ENCODE measurements at regions not wholly inside any gene's neighbourhood (a gene's known extent, or its start where the extent isn't known, plus 50 kb on each side); places are given as distances from the start of the nearest gene placed in this dataset.

DNA sequence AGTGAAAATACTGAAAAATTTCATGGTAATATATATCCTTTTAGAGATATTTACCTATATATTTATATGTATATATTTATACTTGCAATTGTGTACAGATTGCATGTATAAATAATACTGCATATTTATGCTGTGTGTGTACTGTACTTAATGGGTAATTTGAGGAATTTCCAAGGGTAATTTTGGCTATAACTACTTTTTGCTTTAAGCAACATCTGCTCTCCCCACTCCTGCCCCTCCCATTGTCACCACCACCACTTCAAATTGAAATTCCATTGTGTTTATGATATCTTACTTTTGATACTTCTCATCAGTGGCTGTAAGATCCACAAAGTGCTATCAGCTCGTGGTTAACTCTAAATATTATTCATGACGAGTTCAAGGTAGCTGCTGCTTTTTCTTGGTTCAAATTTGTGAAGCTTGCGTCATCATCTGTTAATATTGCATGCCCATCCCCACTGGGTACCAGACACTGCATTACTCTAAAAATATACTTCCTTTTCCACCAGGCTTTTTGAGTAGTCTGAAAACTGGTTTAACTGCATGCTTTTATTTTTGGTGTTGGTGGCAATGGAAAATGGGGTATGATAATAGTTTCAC lies 91.7 kb upstream of the MITF start:
- no peak for TF ChIP-seq EZH2 (IDR thresholded peaks at IDR 0.05; ENCODE audit: borderline replicate concordance, low read depth, low read length, severe bottlenecking)
- no peak for TF ChIP-seq POLR2AphosphoS5 (IDR thresholded peaks at IDR 0.05; ENCODE audit: insufficient read depth, low read depth, low read length)
- no TSS peak for BruUV-seq (replicated peaks)
- dilution Hi-C loops (cut with MboI; ENCODE audit: extremely low pct_ligation_motif_present, low sequenced_read_pairs) (no loop called here), intact Hi-C loops (cut with micrococcal nuclease) (no loop called here)
- FAIRE-seq (no peak), DNase-seq (ENCODE audit: low read depth, low spot score) (no peak)
- Histone ChIP-seq H4K20me1 (replicated peaks; ENCODE audit: control insufficient read depth, extremely low read depth, insufficient read depth, low read length) (no peaks in the 10 kb centered on the region), H3K9ac (replicated peaks; ENCODE audit: extremely low read depth, insufficient read depth, low read length) (no peak overlapping the region), H3K27me3 (ENCODE audit: control insufficient read depth in 2 of 2, insufficient read depth in 2 of 2, low read length in 2 of 2) (no peaks in the 10 kb centered on the region), H3K79me2 (ENCODE audit: control insufficient read depth, insufficient read depth, low read length) (no peaks in the 10 kb centered on the region), H3K9me1 (replicated peaks; ENCODE audit: control insufficient read depth, extremely low read depth, insufficient read depth, low read length) (no peaks in the 10 kb centered on the region), H2AFZ (ENCODE audit: low read depth, low read length) (no peak overlapping the region), H3K36me3 (ENCODE audit: control insufficient read depth in 2 of 2, extremely low read depth in 1 of 2, insufficient read depth in 2 of 2, low read length in 2 of 2) (no peaks in the 10 kb centered on the region), H3K9me3 (replicated peaks; ENCODE audit: control insufficient read depth, insufficient read depth, low read length) (no peaks in the 10 kb centered on the region), H3K4me1 (ENCODE audit: control insufficient read depth, extremely low read depth, insufficient read depth, low read length) (peaks cover 28% of the 10 kb centered on the region), H3K4me2 (ENCODE audit: insufficient read depth, low read length) (no peak overlapping the region), H3K27ac (ENCODE audit: insufficient read depth, low read depth, low read length) (no peak overlapping the region), H3K4me3 (replicated peaks in 1 of 3; ENCODE audit: insufficient read depth in 1 of 3, low read depth in 1 of 3, low read length in 3 of 3) (no peak overlapping the region)
- ChIA-PET POLR2A (no interaction called here), CTCF (interaction anchor here (2.3 kb wide), 1 partner anchor 208 kb away, joined by 8 read pairs; no protein-coding TSS in a partner anchor)

DNA sequence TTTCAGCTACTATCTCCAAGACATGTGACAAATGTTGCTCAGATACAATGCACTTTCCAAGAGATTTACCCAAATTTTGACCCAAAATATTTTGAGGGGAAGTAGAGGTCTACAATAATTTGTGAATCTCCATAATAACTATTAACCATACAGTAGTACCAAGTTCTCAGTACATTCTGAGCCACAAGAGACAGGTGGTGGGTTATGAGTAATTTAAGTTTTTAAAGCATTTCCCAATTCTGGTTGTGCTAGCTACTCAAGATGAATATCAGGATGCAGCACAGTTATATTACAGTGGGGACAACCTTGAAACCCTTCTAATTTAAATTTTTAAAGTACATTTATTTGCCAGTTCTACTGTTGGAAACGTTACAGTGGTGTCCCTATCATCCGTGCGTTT lies 92.2 kb upstream of the MITF start:
- CTCF ChIA-PET, result no interaction called here
- Histone ChIP-seq H3K36me3 (ENCODE audit: control insufficient read depth in 2 of 2, extremely low read depth in 1 of 2, insufficient read depth in 2 of 2, low read length in 2 of 2) (no peaks in the 10 kb centered on the region), H4K20me1 (replicated peaks; ENCODE audit: control insufficient read depth, extremely low read depth, insufficient read depth, low read length) (no peaks in the 10 kb centered on the region), H3K27ac (ENCODE audit: insufficient read depth, low read depth, low read length) (no peak overlapping the region), H2AFZ (ENCODE audit: low read depth, low read length) (no peak overlapping the region), H3K9me3 (replicated peaks; ENCODE audit: control insufficient read depth, insufficient read depth, low read length) (no peaks in the 10 kb centered on the region), H3K9ac (replicated peaks; ENCODE audit: extremely low read depth, insufficient read depth, low read length) (no peak overlapping the region), H3K4me3 (replicated peaks in 1 of 3; ENCODE audit: insufficient read depth in 1 of 3, low read depth in 1 of 3, low read length in 3 of 3) (no peak overlapping the region), H3K9me1 (replicated peaks; ENCODE audit: control insufficient read depth, extremely low read depth, insufficient read depth, low read length) (no peaks in the 10 kb centered on the region), H3K4me1 (ENCODE audit: control insufficient read depth, extremely low read depth, insufficient read depth, low read length) (peaks cover 28% of the 10 kb centered on the region), H3K4me2 (ENCODE audit: insufficient read depth, low read length) (no peak overlapping the region), H3K27me3 (ENCODE audit: control insufficient read depth in 2 of 2, insufficient read depth in 2 of 2, low read length in 2 of 2) (no peaks in the 10 kb centered on the region), H3K79me2 (ENCODE audit: control insufficient read depth, insufficient read depth, low read length) (no peaks in the 10 kb centered on the region)
- POLR2A ChIA-PET, result no interaction called here
- DNase-seq (ENCODE audit: low read depth, low spot score), result no peak
- intact Hi-C loops (cut with micrococcal nuclease), result no loop called here
- dilution Hi-C loops (cut with MboI; ENCODE audit: extremely low pct_ligation_motif_present, low sequenced_read_pairs), result no loop called here
- FAIRE-seq, result no peak
- BruUV-seq (replicated peaks), result no TSS peak
- no peak for TF ChIP-seq EZH2 (IDR thresholded peaks at IDR 0.05; ENCODE audit: borderline replicate concordance, low read depth, low read length, severe bottlenecking)
- TF ChIP-seq JUN (IDR thresholded peaks at IDR 0.05; ENCODE audit: borderline replicate concordance, insufficient read depth, insufficient read length, low read depth), result no peak
- no peak for TF ChIP-seq POLR2AphosphoS5 (IDR thresholded peaks at IDR 0.05; ENCODE audit: insufficient read depth, low read depth, low read length)
- no peak for TF ChIP-seq GATA2 (IDR thresholded peaks at IDR 0.05; ENCODE audit: insufficient read depth, insufficient read length, low read depth, low read length)
- TF ChIP-seq MYC (IDR thresholded peaks at IDR 0.05; ENCODE audit: low read depth, low read length), result no peak
- no peak for TF ChIP-seq FOS (IDR thresholded peaks at IDR 0.05; ENCODE audit: borderline replicate concordance, insufficient read depth, low read length)
- TF ChIP-seq, protein P1, sequence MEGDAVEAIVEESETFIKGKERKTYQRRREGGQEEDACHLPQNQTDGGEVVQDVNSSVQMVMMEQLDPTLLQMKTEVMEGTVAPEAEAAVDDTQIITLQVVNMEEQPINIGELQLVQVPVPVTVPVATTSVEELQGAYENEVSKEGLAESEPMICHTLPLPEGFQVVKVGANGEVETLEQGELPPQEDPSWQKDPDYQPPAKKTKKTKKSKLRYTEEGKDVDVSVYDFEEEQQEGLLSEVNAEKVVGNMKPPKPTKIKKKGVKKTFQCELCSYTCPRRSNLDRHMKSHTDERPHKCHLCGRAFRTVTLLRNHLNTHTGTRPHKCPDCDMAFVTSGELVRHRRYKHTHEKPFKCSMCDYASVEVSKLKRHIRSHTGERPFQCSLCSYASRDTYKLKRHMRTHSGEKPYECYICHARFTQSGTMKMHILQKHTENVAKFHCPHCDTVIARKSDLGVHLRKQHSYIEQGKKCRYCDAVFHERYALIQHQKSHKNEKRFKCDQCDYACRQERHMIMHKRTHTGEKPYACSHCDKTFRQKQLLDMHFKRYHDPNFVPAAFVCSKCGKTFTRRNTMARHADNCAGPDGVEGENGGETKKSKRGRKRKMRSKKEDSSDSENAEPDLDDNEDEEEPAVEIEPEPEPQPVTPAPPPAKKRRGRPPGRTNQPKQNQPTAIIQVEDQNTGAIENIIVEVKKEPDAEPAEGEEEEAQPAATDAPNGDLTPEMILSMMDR (IDR thresholded peaks at IDR 0.05; ENCODE audit: extremely low read depth in 1 of 2, insufficient read depth in 1 of 2, low read depth in 1 of 2, low read length in 2 of 2), result no peak
- TF ChIP-seq MAX (IDR thresholded peaks at IDR 0.05; ENCODE audit: insufficient read depth, insufficient read length), result no peak
- no peak for TF ChIP-seq POLR2A (IDR thresholded peaks at IDR 0.05; ENCODE audit: low read depth, low read length)

All from endothelial cell of umbilical vein (primary cell).